ENCODE measurements at regions not wholly inside any gene's neighbourhood (a gene's known extent, or its start where the extent isn't known, plus 50 kb on each side); places are given as distances from the start of the nearest gene placed in this dataset.

DNA sequence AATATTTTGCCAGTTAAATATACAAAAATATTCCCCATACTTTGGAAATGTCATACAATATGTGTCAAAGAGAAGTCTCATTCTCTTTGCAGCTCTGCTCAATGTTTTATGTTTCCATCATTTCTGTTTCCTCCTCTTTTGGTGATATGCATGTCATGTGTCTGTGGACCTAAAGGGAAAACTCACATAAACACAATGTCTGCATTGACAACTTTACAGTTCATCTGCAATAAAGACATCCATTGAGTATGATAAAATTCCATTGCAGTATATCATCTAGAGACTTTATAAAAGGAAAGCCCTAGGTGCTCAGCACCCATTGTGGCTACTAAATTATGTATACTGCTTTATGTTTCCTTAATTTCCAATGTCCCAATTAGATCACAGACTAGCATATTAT is 461.3 kb upstream of the FAT3 start:
- no peak for DNase-seq (ENCODE audit: low read depth, low spot score)

DNA sequence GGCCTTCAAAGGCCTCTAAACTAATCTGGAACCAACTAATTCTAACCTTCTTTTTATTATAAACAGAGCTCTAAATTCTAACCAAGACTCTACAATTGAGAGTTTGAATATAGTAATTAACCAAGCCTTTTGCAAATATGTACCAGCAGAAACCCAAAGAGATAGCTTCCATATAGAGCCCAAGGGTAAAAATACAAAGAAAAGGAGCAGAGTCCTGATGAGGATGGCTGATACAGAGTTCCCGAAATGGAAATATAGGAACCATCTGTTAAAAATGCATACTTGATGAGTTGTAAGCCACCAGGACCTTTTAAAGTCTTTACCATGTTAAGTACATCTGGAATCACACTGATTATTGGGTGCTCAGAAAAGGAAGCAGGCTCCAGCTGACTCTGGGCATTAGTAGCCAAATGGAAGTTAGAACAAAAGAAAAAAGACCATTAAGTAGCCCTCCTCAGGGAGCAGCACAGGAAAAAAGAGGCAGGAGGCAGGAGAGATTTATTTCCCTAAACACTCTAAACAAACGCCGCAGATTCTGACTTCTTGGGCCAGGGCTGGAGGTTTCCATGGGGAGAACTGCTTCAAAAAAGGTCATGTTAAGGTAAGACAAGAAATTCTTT is 463.1 kb upstream of the FAT3 start:
- no peak for DNase-seq (ENCODE audit: low read depth, low spot score)

DNA sequence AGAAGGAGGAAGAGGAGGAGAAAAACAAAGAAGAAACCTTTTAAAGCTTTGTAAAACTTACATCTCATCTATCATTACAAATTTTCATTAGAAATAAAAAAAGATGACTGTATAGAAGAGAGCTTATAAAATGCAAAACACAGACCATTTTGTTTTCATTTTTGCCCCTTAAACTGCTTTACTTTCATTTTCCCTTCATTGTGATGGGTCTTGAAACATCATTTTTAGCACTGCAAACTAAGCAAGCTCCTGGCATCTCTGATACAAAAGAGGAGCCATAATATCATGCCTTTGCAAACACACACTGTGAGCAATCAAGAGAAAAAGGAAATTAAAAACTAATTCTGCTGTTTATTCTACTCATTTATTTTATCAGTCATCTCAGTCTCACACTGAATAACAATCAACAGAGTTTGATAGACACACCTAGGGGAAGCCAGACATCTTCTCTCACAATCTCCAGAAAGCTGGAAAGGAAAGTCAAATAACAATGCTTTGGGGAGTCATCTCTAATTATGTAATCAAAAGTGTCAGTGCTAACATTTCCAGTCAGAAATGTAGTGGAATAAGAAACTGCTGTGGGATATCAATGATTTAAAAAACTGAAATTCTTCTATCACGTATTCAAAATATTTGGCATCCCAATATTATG is 467.7 kb upstream of the FAT3 start:
- no peak for DNase-seq (ENCODE audit: low read depth, low spot score)

DNA sequence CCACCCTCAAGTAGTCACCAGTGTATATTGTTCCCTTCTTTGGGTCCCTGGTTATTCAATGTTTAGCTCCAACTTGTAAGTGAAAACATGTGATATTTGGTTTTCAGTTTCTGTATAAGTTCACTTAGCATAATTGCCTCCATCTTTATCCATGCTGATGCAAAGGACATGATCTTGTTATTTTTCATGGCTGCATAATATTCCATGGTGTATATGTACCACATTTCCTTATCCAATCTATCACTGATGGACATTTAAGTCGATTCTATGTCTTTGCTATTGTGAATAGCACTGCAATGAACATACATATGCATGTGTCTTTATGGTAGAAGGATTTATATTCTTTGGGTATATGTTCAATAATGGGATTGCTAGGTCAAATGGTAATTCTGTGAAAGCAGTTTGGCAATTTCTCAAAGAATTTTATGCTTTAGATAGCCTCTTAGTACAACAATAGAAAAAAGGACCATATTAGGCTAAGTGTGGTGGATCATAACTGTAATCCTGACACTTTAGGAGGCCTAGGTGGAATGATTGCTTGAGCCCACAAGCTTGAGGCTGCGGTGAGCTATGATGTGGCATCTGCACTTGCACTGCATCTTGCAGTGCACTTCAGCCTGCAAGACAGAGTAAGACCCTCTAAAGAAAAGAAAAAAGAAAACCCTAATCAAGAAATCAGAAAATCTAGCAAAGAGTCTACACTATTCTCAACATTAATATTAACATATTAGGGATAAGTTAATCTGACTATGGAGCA is 468.5 kb upstream of the FAT3 start:
- DNase-seq (ENCODE audit: low read depth, low spot score), result no peak

DNA sequence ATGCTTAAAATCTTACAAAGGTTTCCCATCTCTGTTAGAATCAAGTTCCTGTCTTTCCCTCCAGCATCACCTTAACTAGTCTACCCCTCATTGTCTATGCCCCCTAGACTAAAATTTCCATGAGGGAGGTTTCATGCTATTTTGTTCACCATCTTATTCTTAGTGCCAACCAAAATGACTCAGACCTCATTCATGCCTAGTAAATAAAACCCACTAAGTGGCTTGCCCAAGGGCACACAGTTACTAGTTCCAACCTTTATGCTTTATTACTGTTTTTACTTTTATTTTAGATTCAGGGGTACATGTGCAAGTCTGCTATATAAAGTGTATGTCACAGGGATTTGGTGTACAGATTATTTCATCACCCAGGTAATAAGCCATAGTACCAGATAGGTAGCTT is 469.1 kb upstream of the FAT3 start:
- no peak for DNase-seq (ENCODE audit: low read depth, low spot score)

DNA sequence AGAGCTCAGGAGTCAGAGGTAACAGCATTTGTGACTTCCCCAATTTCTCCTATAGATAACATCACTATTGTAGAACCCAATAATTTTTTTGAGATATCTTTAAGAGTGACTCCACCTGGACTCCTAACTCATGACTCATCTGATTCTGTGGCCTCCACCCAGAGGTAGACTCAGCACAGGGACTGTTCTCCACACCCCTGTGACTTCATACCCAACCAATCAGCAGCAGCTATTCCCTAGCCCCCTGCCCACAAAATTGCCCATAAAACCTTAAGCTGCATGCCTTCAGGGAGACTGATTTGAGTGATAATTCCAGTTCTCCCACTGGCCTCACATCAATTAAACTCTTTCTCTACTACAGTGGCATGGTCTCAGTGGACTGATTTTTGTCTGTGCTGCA is 475.4 kb upstream of the FAT3 start:
- DNase-seq (ENCODE audit: low read depth, low spot score), result no peak

DNA sequence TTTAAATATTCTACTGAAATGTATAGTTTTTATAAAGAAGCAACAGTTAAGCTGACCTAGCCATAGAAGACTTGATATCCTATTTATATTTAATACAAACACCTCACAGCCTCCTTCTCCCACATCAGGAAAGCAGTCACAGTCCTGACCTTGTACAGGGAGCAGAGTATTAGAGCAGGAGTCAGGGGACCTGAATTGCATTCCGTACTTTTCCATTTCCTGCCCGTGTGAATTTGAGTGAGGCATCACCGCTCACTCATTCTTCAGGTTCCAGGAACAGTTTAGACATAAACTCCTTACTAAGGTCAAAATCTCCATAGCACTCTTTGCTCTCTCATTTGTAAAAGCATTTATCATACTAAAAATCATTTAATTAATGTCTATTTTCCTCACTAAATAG is 482.5 kb upstream of the FAT3 start:
- DNase-seq (ENCODE audit: low read depth, low spot score), result no peak

DNA sequence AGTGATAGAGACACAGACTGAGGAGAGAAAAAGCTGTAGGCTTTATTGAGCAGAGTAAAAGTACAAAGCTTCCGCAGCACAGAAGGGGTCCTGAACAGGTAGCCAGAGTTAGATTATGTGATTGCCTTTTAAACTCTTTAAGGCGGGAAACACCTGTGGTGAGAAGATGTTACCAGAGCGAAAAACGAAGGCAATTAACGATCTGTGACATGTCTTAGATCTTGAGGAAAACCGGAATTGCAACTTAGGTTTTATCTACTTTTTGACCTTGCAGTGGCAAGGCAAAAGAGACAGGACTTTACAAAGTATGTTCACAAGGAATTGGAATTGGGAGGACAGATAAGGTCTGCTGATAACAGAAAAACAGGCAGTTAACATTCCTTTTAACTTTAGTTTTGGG is 493.6 kb upstream of the FAT3 start:
- DNase-seq (ENCODE audit: low read depth, low spot score), result no peak

DNA sequence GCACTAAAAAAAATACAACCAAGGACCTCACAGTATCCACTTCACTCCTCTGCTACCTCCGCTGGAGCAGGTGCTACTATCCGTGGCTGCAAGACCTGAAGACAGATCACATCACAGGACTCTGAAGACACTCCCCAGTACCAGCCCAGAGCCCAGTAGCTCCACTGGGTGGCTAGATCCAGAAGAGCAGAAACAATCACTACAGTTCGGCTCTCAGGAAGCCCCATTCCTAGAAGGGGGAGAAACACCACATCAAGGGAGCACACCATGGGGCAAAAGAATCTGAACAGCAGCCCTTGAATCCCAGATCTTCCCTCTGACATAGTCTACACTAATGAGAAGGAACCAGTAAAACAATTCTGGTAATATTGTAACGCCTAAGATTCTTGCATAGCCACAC is 494.0 kb upstream of the FAT3 start:
- DNase-seq (ENCODE audit: low read depth, low spot score), result no peak

DNA sequence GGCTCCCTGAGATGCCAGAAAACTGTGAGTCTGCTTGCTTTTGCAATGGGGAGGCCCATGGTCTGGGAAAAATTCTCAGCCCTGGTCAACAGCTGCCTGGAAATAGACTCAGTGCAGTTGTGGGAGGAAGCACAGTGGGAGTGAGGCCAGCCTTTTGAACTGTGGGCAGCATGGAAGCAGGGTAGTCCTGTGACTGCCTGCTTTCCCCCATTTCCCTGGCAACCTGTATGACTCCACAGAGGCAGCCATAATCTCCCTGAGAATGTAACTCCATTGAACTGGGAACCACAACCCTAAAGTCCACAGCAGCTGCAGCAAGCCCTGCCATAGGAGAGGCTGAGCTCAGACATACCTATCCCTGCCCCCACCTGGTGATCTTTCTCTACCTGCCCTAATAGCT is 494.6 kb upstream of the FAT3 start:
- DNase-seq (ENCODE audit: low read depth, low spot score), result no peak

DNA sequence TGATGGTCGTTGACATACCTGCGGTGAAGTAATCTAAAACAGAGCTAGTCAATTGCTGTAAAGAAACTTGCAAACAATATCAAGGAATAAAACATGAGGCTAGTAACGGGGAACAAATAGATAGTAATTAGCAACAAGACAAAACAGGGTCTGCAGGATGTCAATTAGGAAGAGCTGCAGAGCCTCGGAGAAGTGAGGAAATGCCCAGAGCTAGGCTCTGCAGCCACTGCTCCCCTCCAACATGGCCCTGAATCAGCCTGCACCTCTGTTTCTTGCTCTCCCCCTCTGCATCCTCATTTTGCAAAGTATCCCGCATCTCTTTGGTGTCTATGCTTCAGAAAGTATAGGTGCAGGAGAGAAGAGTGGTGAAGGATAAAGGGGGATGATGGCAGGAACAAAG is 507.4 kb upstream of the FAT3 start:
- no peak for DNase-seq (ENCODE audit: low read depth, low spot score)

DNA sequence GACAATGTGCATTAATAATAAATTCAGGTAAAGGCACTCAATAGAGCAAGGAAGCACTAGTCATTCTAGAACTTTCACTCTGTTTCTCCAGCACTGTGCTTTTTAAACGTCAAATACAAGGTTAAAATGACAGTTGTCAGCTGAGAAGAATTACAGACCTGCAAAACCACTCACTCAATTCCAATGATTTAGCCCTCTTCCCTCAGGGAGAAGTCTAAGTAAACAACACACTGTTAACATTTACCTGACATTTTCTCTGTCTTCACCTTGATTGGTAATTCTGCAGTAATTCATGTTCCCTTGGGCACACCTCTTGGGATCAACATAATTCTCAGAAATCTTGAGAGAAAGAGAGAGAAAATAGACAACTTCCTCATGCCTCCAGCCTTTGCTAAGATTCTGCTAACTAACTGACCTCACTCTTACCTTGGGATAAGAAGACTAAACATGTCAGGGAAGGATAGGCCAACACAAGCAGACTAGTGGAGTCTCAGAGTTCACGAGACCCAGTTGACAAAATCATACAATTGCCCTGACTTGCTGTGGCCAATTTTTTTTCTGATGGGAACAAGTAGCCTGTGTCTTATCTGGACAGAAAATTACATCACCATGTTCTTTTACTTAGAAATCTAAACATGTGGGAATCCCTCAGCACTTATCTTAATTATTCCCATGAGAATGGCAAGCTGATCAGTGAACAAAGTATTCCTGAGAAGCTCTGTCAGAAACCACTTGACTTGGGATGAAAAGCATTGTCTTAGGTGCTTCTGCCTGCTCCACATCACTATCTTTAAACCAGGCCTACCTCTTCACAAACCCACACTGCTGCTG is 516.8 kb upstream of the FAT3 start:
- DNase-seq (ENCODE audit: low read depth, low spot score), result no peak

DNA sequence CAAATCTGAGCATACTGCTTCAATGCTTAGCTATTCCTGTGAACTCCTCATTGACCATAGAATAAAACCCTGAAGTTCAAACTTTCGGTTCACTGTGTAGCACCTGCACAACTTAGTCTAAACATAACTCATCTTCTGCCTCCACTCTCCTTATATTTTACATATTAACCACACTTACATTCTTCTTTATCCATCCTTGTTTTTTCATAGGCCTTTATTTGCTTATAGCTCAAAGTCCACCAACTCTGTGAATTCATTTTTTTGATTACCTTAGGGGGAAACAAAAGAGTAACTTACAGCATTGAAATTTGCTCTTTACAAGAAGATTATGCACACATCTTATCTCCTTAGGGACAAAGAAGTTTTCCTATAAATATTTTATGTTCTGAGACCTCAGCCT is 521.6 kb upstream of the FAT3 start:
- no peak for DNase-seq (ENCODE audit: low read depth, low spot score)

DNA sequence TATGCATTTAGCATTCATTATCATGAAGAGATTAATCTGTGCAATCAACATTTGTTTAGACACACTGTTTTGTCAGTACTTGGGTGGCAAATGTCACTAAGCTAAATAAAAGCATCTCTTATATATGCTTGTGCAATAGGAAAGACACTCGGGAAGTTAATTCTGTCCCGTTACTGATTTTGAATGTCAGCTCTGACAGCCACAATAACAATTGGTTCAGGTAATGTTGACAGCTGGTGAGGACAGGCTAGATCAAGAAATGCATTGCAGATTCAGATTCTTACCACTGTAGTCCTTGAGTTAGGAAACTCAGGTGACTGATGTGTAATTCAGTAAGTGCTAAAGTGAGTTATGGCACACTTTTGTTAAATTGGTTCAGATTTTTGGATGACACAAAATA is 523.8 kb upstream of the FAT3 start:
- no peak for DNase-seq (ENCODE audit: low read depth, low spot score)

DNA sequence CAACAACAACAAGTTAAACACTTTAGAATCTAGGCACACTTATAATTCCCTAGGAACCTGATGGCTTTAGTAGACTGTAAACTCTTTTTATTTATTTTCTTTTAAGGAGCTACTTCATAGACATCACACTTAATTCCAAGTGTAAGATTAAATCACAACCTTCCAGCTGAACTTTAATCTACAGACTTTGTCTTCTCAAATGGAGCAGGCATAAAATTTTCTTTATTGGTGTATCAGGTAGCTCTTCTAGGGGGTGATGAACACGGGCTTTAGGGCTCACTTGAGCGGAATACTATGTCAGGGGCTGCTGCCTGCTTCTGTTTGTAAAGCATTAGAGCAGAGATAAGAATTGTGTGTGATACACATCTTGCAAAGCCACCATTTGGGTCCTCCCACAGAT is 525.8 kb upstream of the FAT3 start:
- DNase-seq (ENCODE audit: low read depth, low spot score), result no peak

DNA sequence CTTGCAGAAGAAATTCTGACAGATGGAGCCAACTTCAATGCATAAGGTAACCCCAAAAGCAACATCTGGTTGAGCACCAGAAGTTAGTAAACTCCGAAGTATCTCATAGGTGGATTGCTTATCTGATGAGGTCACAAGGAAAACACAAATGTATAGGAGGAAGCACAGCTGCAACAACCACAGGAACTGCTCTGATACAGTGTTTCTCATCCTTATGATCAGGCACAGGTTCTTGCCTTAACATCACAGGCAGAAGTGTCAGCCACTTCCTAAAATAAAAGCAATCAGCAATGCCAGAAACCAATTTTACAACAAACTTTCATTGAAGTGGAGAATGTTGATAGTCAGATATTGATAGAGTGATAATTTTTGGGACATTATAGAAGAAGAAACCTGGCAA is 530.3 kb upstream of the FAT3 start:
- DNase-seq (ENCODE audit: low read depth, low spot score), result no peak

DNA sequence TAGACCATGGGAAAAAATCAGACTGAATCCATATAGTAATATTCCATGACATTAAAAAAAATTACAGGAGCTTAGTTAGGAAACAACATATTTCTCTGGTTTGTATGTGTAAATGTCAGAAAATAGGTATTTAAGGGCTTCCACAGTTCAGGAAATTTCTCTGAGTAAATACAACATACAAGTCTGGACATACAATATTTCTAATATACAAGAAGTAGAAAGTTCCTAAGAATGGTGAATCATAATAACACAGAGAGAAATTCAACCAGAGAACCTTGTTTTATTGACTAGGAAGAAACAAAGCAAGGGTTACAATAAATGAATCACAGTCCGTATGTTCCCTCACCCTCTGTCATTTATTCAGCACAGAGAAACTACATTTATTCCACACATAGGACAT is 532.7 kb upstream of the FAT3 start:
- no peak for DNase-seq (ENCODE audit: low read depth, low spot score)

DNA sequence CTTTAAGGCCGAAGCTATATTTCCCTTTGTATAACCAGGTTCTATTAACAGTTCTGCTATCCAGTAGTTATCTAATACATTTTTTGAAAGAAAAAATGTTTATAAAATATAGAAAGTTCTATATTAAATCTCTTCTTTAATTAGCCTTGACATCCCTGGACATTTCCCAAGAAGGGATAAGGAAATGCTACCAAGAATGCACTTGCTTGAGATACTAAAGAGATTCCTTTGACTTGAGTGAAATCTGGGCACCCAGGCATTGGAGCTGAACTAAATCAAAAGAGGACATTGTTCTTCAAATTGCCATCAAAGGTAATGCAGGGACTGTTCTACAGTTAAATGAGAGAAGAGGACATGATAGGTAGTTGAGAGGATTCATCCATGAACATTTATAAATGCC is 535.9 kb upstream of the FAT3 start:
- no peak for DNase-seq (ENCODE audit: low read depth, low spot score)

DNA sequence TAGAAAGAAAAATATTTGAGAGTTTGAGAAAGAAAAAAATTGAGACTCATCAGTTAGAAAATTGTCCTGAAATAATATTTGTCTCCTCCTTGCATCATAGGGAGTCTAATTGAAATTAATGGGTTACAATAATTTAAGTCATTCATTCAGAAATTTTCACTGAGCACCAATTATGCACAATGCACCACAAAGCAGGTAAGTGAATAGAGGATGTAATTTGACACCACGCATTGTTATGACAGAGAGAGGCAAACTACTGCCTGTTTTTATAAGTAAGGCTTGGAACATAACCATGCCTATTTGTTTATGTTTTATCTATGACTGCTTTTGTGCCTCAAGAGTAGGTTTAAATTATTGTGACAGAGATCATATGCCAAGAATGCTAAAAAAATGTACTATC is 537.9 kb upstream of the FAT3 start:
- no peak for DNase-seq (ENCODE audit: low read depth, low spot score)

DNA sequence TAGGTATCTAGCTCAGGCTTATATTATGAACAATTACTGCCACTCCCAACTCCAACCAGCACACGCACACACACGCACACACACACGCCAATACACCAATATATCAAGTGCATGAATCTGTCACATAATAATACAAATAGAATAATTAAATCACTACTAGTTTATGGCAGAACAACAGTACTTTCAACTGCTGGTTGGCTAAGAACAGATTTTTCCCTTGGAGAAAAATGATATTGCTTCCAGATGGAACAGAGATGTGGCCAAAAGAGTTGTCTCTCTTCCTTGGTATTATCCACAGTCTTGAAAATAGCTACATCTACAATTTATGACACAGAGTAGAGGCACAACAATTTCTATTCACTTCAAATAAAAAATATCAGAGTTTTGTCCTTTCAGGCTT is 538.3 kb upstream of the FAT3 start:
- no peak for DNase-seq (ENCODE audit: low read depth, low spot score)

DNA sequence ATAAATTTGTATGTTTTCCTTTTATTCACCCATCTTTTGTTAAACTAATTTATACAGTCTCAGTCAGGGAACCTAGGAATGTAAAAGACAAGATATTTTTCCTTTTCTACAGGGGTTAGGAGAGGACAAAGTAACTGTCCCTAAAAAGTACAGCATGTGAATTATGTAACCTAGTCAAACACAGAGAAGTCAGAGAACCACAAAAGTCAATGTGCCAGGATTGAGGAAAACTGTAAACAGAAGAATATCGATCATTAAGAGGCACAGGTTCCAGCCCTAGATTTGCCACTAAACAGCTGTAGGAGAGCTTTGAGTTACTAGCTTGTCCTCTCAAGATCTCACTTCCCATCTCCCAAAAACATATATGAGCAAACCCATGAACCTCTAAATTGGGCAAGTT is 550.9 kb upstream of the FAT3 start:
- no peak for DNase-seq (ENCODE audit: low read depth, low spot score)

DNA sequence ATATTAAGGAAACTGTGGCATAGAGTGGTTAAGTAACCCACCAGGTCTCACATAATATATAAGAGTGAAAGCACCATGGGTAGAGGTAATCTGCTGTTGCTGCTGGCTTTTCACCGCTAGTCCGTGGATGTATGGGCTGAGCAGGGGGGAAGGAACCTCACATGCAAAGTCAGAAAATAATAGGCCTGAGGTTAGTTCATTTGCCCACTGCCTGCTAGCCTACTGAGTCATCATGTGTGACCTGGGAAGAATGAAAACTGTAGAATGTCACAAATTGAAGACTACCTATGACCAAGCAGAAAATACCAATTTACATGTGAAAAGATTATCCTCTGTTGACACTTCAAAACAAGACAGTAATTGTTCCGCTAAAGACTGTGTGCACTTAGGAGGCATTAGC is 560.1 kb upstream of the FAT3 start:
- no peak for DNase-seq (ENCODE audit: low read depth, low spot score)

All from smooth muscle cell of the brain vasculature (primary cell).